KMS-11 (cell line): ENCODE measurements at regions not wholly inside any gene's neighbourhood (a gene's known extent, or its start where the extent isn't known, plus 50 kb on each side); places are given as distances from the start of the nearest gene placed in this dataset.

Experiments
- H2AFZ ChIP-seq: fragments of 200-600 bp; sonication (generic); 2 replicates; pipeline ENCODE4 v1.6.1; 2016; ENCODE audit warnings: antibody characterized with exemption, mixed run types, low read depth
- H3K27ac ChIP-seq: fragments of 200-600 bp; sonication (generic); 2 replicates; pipeline ENCODE4 v1.6.1; 2016; ENCODE audit warnings: mild to moderate bottlenecking, mixed run types
- H3K27me3 ChIP-seq: fragments of 200-600 bp; sonication (generic); 2 replicates; pipeline ENCODE4 v1.6.1; 2017; ENCODE audit warnings: mild to moderate bottlenecking, low read depth, mixed run types, moderate library complexity; ENCODE audit not compliant: insufficient read depth
- H3K36me3 ChIP-seq: fragments of 200-600 bp; sonication (generic); 2 replicates; pipeline ENCODE4 v1.6.1; 2017; ENCODE audit warnings: mild to moderate bottlenecking, mixed run types; ENCODE audit not compliant: insufficient read depth
- H3K4me1 ChIP-seq: fragments of 200-600 bp; sonication (generic); 2 replicates; pipeline ENCODE4 v1.6.1; 2016; ENCODE audit warnings: mild to moderate bottlenecking, low read depth, mixed run types; ENCODE audit not compliant: poor library complexity, severe bottlenecking
- H3K4me2 ChIP-seq: fragments of 200-600 bp; sonication (generic); 2 replicates; pipeline ENCODE4 v1.7.0; 2016; ENCODE audit warnings: mild to moderate bottlenecking, mixed run types
- H3K4me3 ChIP-seq: fragments of 200-600 bp; sonication (generic); IDR thresholded peaks from 2 replicates; pipeline ENCODE4 v1.6.1; 2017; ENCODE audit warnings: low read depth, low read length, mixed read lengths; ENCODE audit not compliant: insufficient read depth
- H3K79me2 ChIP-seq: fragments of 200-600 bp; sonication (generic); 2 replicates; pipeline ENCODE4 v1.6.1; 2016; ENCODE audit warnings: low read depth, mixed run types; ENCODE audit not compliant: insufficient read depth
- H3K9ac ChIP-seq: fragments of 200-600 bp; sonication (generic); 2 replicates; pipeline ENCODE4 v1.6.1; 2016; ENCODE audit warnings: mild to moderate bottlenecking, mixed run types
- H4K20me1 ChIP-seq: fragments of 200-600 bp; sonication (generic); 2 replicates; pipeline ENCODE4 v1.6.1; 2016; ENCODE audit warnings: mild to moderate bottlenecking, mixed run types; ENCODE audit not compliant: insufficient read depth
- TF ChIP-seq, protein P1 (sequence below): fragments of 200-600 bp; sonication (generic); conservative IDR thresholded peaks from 2 replicates; pipeline ENCODE4 v1.6.1; 2017; ENCODE audit warnings: low read depth, mild to moderate bottlenecking, antibody characterized with exemption, low read length, moderate library complexity, mixed read lengths

DNA sequence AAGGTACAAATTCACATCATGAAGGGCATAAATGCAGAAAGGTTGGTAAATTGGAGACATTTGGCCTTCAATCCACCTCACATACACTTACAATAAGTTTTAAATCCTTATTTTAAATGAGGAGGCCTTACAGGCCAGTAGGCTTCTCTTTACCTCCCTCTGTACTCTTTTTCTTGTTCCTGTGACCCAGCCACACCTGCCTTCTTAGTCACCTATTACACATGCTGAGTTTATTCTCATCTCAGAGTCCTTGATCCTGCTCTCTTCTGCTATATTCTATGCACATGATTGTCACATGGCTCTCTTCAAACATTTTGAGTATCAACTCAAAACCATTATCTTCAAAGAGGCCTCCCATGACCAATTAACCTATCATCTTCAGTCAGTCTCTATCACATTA lies 491.5 kb downstream of the SATB2 start:
- Histone ChIP-seq H3K36me3 (no peaks in the 10 kb centered on the region), H3K4me1 (no peaks in the 10 kb centered on the region), H4K20me1 (no peaks in the 10 kb centered on the region), H3K79me2 (no peaks in the 10 kb centered on the region), H3K4me3 (no peak overlapping the region), H3K9ac (no peak overlapping the region), H3K27me3 (no peaks in the 10 kb centered on the region), H3K4me2 (no peak overlapping the region), H3K27ac (no peak overlapping the region), H2AFZ (no peak overlapping the region)
- TF ChIP-seq, protein P1, sequence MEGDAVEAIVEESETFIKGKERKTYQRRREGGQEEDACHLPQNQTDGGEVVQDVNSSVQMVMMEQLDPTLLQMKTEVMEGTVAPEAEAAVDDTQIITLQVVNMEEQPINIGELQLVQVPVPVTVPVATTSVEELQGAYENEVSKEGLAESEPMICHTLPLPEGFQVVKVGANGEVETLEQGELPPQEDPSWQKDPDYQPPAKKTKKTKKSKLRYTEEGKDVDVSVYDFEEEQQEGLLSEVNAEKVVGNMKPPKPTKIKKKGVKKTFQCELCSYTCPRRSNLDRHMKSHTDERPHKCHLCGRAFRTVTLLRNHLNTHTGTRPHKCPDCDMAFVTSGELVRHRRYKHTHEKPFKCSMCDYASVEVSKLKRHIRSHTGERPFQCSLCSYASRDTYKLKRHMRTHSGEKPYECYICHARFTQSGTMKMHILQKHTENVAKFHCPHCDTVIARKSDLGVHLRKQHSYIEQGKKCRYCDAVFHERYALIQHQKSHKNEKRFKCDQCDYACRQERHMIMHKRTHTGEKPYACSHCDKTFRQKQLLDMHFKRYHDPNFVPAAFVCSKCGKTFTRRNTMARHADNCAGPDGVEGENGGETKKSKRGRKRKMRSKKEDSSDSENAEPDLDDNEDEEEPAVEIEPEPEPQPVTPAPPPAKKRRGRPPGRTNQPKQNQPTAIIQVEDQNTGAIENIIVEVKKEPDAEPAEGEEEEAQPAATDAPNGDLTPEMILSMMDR = no peak

DNA sequence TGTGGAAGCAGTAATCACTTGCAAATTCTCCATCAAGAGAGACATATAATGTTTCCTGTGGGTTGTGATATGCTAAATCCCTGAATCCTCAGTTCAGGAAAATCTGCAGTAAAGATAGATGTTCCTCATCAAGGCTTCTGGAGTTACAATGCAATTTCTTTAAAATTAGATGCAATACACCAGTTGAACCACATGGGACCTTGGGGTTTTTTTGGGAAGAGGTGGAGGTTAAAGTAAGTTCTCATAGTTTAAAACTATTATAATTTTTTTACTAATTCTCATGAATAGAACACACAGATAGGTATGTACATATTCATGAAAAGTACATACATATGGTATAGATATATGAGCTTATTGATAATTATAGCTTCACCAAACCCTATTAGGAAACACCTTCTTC lies 496.2 kb downstream of the SATB2 start:
- H3K9ac ChIP-seq = no peak overlapping the region
- no peaks in the 10 kb centered on the region for H3K79me2 ChIP-seq
- H3K4me2 ChIP-seq = no peak overlapping the region
- TF ChIP-seq, protein P1 = no peak
- H2AFZ ChIP-seq = no peak overlapping the region
- no peaks in the 10 kb centered on the region for H3K4me1 ChIP-seq
- H3K4me3 ChIP-seq = no peak overlapping the region
- no peaks in the 10 kb centered on the region for H3K36me3 ChIP-seq
- no peaks in the 10 kb centered on the region for H3K27me3 ChIP-seq
- no peaks in the 10 kb centered on the region for H4K20me1 ChIP-seq
- no peak overlapping the region for H3K27ac ChIP-seq

DNA sequence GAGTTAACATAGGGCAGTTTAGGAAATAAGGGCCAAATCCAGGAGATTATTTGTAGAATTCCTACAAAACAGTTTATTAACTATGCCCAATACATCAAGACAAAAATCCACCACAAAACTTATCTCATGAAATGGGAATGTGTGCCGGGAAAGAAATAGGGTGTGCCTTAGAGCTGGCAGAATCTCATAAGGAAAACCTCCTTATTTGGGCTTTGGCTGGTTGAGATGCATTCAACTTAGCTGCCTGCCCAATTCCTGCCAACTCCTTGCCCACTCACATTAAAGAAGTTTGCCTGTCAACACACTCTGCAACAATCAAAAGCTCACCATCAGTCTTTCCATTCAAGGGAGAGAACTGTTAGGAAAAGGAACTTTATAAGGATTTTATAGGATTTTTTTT lies 500.6 kb downstream of the SATB2 start:
- Histone ChIP-seq H2AFZ (no peak overlapping the region), H3K9ac (no peak overlapping the region), H4K20me1 (no peaks in the 10 kb centered on the region), H3K79me2 (no peaks in the 10 kb centered on the region), H3K4me3 (no peak overlapping the region), H3K4me1 (no peaks in the 10 kb centered on the region), H3K36me3 (no peaks in the 10 kb centered on the region), H3K27me3 (no peaks in the 10 kb centered on the region), H3K4me2 (no peak overlapping the region), H3K27ac (no peak overlapping the region)
- TF ChIP-seq, protein P1 = no peak

DNA sequence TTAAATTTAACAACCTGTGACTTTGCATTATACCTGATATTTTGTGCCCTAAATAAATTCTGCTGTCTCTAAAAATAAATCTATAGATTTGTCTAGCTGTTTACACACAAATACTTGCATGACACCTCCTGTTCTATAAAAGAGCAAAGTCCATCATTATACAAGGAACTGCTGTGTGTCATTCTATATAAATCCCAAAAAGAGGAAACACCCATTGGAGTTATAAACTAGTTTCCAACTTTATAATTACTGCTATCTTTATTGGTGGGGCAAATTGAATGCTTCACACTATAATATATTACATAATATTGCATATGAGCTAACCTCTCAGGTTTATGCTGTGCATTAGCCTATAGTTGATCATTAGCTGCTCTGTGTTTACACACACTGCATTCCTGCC lies 504.4 kb downstream of the SATB2 start:
- H3K27ac ChIP-seq = no peak overlapping the region
- H4K20me1 ChIP-seq = no peaks in the 10 kb centered on the region
- no peaks in the 10 kb centered on the region for H3K36me3 ChIP-seq
- TF ChIP-seq, protein P1 = no peak
- no peaks in the 10 kb centered on the region for H3K4me1 ChIP-seq
- no peaks in the 10 kb centered on the region for H3K79me2 ChIP-seq
- no peak overlapping the region for H3K4me3 ChIP-seq
- H3K9ac ChIP-seq = no peak overlapping the region
- H3K27me3 ChIP-seq = no peaks in the 10 kb centered on the region
- H2AFZ ChIP-seq = no peak overlapping the region
- H3K4me2 ChIP-seq = no peak overlapping the region

DNA sequence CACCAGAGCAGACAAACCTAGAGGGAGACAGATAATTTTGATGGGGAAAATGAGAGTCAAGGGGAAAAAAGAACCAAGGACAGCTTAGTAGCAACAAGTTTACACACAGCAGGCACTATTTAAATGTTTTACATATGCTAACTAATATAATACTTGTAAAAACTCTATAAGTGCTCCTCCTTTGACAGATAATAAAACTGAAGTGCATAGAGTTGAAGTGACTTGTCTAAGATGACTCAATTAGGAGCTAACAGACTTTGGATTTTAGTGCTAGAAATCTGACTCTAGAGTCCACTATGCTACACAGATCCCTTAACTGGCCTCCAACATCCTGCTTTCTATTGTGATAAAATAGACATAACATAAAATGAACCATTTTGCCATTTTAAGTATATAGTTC lies 506.9 kb downstream of the SATB2 start:
- H3K27me3 ChIP-seq = no peaks in the 10 kb centered on the region
- H3K9ac ChIP-seq = no peak overlapping the region
- no peaks in the 10 kb centered on the region for H3K79me2 ChIP-seq
- no peaks in the 10 kb centered on the region for H3K4me1 ChIP-seq
- H3K36me3 ChIP-seq = no peaks in the 10 kb centered on the region
- TF ChIP-seq, protein P1 = no peak
- no peaks in the 10 kb centered on the region for H4K20me1 ChIP-seq
- no peak overlapping the region for H3K4me3 ChIP-seq
- no peak overlapping the region for H3K4me2 ChIP-seq
- no peak overlapping the region for H2AFZ ChIP-seq
- H3K27ac ChIP-seq = no peak overlapping the region
